OCI-M1 (cell line): ENCODE measurements at regions not wholly inside any gene's neighbourhood (a gene's known extent, or its start where the extent isn't known, plus 50 kb on each side); places are given as distances from the start of the nearest gene placed in this dataset.
A peak's percentile ranks its signal among the peaks of the same experiment; 100 is the strongest.

ENCODE experiments used
- DNase-seq: peaks from one replicate; lab custom pipeline; 2025; lab: John Stamatoyannopoulos, UW

DNA sequence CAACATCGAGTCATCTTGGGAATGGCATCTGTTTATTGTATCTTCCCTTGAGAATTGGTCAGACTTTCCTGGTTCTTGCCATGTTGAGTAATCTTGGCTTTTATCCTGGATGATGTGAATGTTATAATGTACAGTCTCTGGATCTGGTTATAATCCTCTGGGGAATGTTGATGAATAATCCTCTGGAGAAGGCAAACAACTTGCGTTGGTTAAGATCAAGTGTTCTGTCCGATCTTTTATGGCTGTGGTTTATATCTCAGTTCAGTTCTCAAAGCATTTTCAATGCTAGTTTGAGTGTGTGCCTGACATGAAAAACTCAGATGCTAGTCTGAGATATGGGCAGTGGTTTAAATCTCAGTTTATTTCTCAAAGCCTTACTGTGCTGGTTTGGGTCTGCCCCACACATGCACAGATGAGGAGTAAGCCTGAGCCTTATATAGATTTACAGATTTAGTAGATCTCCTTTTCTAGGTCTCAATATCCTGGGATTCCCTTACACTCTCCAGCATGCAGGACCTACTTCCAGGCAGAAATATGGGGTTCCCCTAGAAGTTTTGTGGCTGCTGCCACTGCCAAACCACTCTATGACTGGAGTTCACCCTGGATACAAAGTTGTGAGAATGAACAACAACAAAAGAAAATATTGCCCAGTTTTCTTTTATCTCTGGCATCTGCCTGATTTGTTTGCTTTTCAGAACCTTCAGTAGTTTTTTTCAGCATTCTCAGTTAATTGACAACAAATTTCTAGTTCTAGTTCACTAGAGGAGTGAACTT lies 191.8 kb upstream of the MAN1A1 start:
- DNase-seq, result peak; percentile 66

DNA sequence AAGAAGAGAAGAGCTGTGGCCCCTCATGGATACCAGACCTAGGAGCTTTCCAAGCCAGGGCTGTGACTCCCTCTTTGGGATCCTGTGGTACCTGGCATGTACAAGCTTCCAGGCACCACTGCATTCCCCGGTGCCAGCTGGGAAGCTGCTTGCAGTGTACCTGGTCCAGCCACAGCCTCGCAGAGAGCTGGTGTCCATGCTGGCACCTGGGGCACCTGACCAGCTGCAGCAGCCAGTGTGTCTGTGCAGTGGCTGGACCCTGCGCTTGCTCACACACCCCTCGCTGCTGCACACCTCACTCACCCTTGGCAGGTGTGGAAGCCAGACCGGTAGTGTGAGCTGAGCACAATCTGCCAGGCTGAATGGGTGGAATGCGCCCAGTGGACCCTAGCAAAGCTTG lies 190.9 kb upstream of the MAN1A1 start:
- DNase-seq, result no peak

DNA sequence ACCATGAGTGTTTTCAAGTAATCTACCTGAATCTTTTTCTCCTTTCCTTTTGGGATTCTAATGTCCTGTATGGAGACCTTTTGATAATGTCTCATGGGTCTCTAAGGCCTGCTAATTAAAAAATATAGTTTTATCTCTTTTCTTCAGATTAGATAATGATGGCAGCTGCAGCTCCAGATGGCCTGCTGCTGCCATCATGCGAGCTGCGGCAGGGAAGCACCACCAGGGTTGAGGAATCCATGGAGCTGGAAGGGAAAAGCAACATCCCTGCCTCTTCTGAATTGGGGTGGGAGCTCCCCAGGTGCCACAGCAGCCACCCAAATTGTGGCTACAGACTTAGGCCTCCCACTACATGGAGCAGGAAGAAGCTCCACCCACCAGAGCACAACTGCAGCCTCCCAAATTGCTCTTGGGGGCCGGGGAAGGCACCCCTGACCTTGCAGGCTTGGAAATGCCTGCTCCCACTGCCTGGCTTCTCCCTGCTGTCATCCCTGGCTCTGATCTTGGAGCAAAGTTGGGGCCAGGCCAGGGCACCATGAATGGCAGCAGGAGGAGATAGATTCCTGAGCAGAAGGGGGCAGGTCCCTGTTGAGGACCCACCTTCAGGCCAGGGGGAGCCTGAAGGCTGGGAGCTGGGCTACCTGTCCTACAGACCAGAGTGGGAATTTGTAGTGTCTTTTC lies 189.6 kb upstream of the MAN1A1 start:
- no peak for DNase-seq

DNA sequence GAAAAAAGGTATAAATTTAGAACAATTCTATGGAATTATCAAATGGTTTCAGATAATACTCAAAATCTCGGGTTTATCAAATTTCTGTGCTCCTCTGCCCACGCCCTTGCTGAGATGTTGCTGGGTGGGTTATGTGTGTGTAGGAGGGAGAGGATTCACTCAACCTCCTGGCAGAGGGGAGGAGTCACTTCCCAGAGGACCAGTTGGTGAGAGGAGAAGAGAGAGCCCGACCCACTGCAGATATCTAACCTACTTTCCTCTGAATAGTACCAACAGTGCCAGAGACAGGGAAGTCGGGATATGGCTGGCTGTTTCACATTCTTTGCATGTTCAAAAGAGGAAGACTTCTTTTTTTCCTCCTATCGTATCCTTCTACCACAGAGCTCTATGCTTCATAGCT lies 187.1 kb upstream of the MAN1A1 start:
- peak; percentile 14 for DNase-seq

DNA sequence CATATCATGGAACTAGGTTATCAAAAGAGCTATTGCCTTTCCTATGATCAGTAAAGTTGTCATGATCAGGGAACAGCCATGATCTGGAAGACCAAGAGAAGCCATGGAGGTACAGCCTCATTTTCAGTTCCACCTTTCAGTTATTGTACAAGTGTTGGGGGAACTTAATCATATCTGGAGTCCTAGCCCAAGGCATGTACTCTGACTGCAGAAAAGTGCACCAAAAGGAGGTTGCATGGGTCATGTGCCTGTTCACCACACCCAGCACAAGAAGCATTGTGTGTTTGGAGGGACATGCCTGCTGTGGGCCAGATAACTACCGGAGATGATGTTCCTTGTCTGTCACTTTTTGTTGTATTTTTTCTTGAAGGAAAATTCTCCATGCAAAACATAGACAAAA lies 185.8 kb upstream of the MAN1A1 start:
- peak; percentile 35 for DNase-seq

DNA sequence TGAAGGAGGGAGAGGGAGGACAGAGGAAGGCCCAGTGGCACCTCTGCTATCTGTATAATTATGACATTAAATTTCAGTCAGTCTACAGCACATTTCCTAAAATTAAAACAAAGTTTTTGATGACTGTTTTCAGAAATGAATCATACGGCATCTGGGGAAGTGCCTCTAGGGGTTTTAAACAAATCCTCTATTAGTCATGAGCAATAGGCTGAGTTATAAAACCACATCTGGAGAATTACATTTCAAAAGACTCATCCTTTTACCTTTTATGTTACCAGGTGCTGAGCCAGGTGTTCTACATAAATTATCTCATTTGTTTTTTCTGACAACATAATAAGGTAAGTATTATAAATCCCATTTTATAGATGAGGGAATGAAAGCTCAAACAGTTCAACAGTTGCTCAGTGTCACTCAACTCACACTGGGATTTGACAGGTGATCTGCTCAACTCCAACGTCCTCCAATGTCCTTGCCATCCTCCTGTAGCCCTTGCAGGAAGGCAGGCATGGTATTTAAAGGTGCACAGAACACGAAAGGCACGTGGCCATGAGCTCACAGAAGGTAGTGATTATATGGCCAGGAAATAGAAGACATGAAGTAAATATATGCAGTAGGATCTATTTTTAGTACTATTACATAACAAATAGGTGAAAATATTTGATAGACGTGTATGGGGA lies 184.2 kb upstream of the MAN1A1 start:
- no peak for DNase-seq

DNA sequence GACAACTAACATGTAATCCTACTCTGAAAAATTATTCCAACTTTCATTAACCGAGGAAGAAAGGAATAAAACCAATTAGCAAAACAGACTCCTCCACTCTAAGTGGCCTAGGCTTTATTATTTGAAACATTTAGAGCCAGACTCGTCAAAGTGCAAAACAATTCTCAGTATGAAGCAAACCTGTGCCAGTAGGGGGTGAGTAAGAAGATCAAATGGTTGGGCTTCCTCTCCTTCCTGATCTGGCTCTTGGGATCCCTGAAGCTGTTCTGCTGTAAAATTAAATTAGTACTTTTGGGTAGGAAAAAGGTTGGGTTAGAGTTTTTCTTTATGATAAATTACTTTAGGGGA lies 177.6 kb upstream of the MAN1A1 start:
- no peak for DNase-seq

DNA sequence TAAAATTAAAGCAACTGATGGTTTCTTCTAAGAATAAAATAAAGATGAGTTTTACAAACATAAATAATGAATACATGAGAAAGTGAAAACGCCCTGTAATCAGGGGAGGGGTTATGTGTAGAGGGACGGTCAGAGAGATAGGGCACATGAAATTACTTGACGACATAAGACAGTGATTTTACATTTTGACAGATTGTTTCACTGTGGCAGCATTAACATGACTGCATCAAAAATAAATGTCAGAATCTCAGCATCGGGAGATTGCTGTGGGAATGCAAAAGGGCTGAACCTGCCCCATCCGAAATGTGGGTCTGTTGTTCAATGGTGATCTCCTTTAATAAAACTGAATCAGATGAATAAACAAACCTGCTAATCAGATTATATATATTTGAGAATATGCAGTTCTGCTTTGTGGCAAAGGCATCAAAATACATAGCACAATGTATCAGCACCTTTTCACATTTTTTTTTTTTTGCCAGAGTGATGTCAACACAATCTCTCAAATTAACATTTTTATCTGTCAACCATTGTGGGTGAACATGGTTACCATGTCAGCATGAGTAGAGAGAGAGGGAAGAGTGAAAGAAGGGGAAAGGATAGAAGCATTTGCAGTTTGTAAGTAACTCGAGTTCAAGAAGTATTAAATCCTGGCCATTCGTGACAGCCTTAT lies 177.1 kb upstream of the MAN1A1 start:
- DNase-seq, result peak; percentile 36

DNA sequence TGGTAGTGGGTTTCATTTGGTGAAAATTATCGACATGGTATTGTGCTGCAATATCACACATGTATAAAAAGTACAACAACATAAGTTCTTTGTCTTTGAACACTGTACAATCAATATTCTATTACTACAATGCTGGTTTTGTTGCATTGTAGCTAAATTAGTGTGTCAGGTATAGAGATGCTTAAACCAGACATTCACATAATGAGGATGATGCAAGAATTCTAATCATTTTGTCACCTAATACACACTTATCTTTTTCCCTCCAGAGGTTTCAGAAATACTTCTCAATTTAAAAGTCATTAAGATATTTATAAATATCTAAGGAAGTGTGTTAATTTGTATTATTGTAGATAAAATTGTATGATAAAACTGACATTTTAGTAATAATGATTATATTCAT lies 174.8 kb upstream of the MAN1A1 start:
- peak; percentile 60 for DNase-seq

DNA sequence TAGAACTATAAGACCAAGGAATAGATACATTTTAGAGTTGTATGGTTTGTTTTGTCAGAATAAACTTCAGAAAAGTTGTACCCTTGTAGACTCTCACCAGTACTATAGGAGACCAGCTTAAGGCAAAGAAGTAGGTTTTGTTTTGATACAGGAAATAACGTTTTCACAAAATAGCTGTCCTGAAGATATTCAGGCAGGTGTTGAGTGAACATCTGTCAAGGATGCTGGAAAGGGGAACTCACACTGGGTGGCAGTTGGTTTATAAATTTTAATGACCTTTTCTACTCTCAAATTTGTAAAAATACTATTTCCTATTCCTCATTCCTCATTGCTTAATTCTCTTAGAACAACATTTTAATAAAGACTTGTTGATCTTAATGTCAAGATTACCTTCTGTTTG lies 174.0 kb upstream of the MAN1A1 start:
- peak; percentile 47 for DNase-seq

DNA sequence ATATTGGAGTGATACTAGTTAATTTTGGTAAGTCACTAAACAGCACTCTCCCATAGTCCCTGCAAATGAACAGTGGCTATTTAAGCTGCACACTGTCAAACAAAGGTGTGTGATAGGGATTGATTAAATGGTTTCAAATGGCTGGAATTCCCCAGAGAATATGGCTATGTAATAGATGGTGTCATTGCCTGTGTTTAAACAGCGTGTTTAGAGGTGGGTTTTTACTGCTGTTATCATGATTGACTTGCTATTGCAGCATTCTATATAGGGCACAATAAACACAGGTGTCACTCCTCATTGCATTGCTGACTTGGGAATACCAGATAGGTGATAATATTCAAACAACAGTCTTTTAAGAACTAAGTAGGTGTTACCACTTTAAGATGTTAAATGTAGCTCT lies 171.7 kb upstream of the MAN1A1 start:
- no peak for DNase-seq

DNA sequence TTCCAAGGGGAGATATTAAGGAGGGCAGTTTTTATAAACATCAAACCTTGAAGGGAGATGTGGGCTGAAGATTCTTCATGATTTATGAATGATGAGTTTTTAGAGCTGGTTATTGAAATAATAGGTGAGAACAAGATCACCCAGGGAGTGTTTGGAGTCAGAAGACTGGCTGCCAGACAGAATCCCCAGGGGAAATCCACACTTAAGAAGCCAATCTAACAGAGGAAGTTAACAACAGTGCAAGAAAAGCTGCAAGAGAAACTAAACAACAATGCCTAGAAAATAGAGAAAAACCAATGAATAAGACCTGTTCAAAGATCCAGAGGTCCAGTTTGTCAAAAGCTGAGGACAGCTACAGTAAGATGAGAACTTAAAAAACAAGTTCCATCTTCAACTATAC lies 167.9 kb upstream of the MAN1A1 start:
- no peak for DNase-seq

DNA sequence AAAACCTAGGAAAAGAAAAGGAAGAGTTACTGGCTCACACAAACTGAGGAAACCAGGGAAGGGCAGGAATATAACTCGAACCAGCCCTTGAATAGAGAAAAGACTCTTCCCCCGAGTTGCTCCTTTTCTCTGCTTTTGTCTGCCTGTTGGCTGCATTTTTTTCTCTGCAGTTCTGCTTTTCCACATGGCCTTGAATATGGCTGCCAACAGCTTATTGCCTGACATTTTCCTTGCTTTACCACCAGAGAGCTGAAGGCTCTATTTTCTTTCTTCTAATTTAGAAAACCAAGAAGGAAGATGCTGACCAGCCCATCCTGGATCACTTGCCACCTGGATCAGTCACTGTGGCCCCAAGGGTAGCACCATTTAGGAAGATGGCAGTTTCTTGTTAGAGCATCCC lies 164.8 kb upstream of the MAN1A1 start:
- DNase-seq, result no peak

DNA sequence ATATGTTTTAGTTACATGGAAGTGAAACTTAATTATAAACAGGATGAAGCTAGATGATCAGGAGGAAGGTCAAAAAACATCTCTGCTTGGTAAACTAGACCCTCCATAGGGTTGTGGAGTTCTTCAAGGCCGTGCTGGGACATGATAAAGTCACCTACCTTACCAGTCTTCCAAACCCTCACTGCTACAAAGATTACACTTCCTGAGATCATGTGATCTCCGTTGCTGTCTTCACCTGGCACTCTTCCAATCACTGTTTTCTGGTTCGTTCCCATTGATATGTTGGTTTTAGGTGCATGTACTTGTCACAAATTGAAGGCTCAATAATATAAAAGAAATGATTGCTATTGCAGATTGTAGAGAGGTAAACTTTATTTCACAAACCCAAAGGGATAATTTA lies 161.5 kb upstream of the MAN1A1 start:
- no peak for DNase-seq

DNA sequence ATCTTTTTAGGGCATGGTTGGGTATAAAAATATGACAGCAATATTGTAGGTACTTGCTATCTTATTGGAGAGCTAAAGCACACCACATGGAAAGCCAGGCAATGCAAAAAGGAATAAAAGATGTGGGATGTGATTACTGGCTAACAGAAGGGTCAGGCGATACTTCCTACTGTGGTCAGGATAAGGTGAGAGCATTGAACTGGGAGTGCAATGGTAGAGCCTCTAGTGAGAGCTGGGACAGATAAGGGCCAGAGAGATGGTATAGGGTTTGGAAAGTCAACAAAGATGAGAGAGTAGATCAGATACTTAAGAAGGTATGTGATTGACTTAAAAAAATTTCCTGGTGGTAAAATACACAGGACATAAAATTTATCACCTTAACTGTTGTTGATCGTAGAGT lies 160.7 kb upstream of the MAN1A1 start:
- DNase-seq, result no peak

DNA sequence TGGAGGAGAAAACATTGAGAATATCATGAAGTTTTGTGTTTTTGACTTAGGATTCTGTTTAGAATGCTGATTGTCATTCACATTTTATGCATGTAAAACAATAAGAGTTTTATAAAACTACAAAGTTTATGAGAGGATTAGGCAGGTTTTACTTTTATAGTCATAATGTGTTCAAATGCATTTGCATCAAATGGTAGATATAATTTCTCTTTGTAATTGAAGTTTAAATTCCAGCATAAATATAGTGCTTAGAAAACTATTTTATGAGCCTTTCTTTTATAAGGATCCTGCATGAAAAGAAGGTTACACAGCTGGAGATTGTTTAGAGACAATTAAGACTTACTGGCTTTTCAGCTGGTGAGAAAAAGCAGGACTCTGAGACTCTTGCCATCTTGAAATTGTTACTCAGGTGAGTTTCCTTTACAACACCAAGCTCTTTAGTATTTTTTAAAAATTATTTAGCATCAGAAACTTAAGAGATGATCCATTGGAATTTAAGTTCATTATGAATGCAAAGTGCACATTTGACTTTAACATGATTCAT lies 157.1 kb upstream of the MAN1A1 start:
- no peak for DNase-seq

DNA sequence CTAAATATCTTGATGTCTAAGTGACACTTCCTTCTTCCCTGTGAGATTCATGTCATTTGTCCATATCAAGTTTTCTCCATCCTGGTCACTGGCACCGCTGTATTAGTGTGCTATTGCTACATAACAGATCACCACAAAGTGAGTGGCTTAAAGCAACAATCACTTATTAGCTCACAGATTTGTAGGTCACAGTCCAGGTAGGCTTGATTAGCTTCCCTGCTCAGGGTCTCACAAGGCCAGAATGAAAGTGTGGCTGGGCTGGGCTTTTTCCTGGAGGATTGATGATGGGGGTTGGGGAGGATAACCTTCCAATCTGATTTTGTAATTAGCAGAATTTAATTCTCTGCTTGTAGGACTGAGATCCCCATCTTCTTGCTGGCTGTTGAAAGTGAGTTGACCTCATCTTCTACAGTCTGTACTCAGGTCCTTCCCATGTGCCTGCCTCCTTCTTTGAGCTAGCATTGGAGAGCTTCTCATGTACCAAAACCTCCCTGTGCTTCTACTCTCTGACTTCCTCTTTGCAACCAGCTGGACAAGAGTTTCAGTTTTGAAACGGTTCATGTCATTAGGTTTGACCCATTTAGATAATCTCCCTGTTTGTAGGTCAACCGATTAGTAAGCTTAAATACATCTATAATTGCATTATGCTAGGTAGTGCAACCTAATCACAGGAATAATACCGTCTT lies 152.4 kb upstream of the MAN1A1 start:
- peak; percentile 69 for DNase-seq

DNA sequence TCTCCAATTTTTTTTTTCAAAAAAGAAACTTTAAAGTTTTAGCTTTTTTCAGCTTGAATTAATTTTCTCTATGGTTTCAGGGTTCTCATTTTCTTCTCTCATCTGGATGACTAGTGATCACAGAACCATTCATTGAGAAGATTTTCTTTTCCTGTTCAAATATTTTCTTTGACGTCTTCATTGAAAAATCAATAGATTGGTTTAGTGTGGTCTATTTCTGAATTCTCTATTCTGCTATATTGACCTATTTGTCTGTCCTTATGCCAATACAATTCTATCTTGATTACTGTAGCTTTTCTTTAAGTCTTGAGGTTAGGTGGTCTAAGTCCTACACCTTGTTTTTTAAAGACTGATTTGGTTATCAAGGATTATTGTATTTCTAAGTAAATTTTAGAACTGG lies 150.2 kb upstream of the MAN1A1 start:
- DNase-seq, result no peak

DNA sequence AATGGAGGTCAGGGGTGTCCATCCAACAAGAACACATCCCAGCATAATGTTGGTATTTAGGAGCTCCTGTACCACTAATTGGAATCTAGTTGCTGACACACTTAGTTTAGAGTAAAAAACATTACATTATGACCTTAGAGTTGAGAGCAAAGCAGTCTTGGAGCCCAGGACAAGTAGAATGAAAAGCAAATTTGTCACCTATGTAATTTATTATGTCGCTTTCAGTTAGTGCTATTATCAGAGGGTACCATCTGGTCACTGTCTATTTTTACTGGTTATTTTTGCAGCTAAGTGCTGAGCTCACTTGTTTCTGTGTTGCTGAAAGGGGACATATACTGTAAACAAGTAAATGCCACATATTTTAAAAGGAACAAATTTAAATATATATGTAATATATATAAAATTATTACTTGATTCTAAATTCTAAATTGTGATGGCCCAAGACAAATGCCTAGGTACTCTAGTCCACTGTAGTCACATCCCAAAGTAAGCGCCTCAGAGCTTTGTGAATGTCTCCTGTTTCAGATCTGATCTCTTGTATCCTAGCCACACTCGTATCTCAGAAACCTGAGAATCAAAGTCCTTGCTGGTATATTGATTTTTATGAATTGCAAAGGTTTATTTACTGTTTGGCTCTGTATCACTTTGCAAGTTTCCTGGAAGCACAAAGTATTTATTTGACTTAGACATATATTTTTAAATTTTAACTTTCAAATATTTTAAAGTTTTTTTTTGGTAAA lies 148.6 kb upstream of the MAN1A1 start:
- DNase-seq, result peak; percentile 33

DNA sequence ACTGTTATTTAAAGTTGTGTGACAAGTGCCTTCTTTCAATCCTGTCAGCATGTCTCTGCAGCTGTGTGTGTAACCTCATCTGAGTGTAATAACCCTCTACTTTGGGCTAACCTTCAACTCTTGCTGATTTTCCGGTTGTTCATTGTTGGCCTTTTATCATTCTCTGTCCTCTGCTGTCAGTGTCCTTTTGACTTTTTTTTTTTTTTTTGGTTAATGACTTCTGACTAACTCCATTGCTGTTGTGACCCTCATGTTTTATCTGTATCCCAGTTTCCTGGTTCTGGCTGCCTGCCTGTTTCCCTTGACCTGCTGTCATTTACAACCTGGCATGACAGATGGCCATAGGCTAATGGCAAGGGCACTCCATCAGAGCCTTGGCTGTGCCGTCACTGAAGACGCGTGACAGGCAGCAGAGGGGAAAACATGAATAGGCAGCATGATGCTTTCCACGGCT lies 145.7 kb upstream of the MAN1A1 start:
- no peak for DNase-seq

DNA sequence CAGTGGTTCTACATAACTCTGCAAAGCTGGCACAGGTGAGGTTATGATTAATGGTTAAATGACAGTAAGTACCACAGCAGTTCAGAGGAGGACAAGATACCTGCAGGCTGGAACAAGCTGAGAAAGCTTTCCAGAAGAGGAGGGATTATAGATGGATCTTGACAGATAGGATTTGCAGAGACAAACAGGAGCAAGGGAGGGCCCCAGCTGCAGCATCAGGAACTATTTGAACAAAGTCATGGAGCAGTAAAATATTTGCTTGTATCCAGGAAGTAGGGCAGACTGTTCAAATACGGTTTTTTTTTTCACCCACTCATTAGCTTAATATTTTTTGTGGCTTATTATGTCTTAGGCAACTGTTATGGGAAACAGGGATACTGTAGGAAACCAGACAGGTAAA lies 144.4 kb upstream of the MAN1A1 start:
- DNase-seq, result no peak
